ENCODE measurements at regions not wholly inside any gene's neighbourhood (a gene's known extent, or its start where the extent isn't known, plus 50 kb on each side); places are given as distances from the start of the nearest gene placed in this dataset.
"Not testable (repeated sequence)": the region's sequence is repeated elsewhere in the genome, so short reads cannot be mapped to it uniquely, and the experiment has no call there.

DNA sequence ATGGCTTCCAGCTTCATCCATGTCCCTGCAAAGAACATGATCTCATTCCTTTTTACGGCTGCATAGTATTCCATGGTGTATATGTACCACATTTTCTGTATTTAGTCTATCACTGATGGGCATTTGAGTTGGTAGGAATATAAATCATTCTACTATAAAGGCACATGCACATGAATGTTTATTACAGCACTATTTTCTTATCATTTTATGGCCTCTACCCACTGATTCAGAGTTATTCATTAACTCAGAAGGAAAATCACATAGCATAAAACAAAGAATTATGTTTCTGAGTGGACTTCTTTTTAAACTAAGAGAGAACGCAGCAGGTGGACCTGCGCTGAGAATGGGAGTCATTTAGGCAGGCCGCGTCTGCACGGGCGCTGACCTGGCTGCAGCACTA lies 619.6 kb downstream of the FBXO15 start:
- DNase-seq (ENCODE audit: unreplicated experiment): no peak
- ChIA-PET CTCF (no interaction called here), POLR2A (no interaction called here)
- BruUV-seq (replicated peaks): no TSS peak
- Mint-ChIP-seq H3K4me3 (ENCODE audit: unreplicated experiment) (no peak overlapping the region), H3K36me3 (ENCODE audit: insufficient read depth, unreplicated experiment) (no peaks in the 10 kb centered on the region), H3K27ac (ENCODE audit: low read depth, unreplicated experiment) (no peak overlapping the region), H3K27me3 (ENCODE audit: insufficient read depth, unreplicated experiment) (no peaks in the 10 kb centered on the region), H3K4me1 (ENCODE audit: insufficient read depth, unreplicated experiment) (no peaks in the 10 kb centered on the region), H3K9me3 (ENCODE audit: unreplicated experiment) (peaks cover 28% of the 10 kb centered on the region)
- intact Hi-C loops (cut with micrococcal nuclease): no loop called here
- TF ChIP-seq CTCF (IDR thresholded peaks at IDR 0.05; ENCODE audit: unreplicated experiment): no peak

DNA sequence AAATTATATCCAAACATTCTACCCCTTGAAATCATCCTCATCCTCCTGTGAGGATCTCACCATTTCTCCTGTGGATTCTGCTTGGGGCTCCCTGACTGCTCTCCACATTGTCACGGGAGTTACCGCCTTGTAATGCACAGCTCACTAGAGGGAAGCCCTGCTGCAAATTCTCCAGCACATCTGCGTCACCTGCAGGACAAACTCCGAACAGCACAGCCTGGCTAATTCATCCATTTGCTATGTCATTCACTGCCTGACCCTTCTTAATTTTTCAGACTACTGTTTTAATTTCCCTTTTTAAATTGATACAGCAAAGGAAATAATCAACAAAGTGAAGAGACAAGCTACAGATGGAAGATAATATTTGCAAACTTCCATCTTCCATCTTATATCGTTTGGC lies 627.4 kb downstream of the FBXO15 start:
- no peak overlapping the region for H3K27ac Mint-ChIP-seq (ENCODE audit: low read depth, unreplicated experiment)
- H3K4me3 Mint-ChIP-seq (ENCODE audit: unreplicated experiment): no peak overlapping the region
- H3K4me1 Mint-ChIP-seq (ENCODE audit: insufficient read depth, unreplicated experiment): peaks cover 7% of the 10 kb centered on the region
- intact Hi-C loops (cut with micrococcal nuclease): no loop called here
- no peaks in the 10 kb centered on the region for H3K27me3 Mint-ChIP-seq (ENCODE audit: insufficient read depth, unreplicated experiment)
- CTCF ChIA-PET: no interaction called here
- DNase-seq (ENCODE audit: unreplicated experiment): no peak
- TF ChIP-seq CTCF (IDR thresholded peaks at IDR 0.05; ENCODE audit: unreplicated experiment): no peak
- POLR2A ChIA-PET: no interaction called here
- H3K9me3 Mint-ChIP-seq (ENCODE audit: unreplicated experiment): peaks cover 5% of the 10 kb centered on the region
- no TSS peak for BruUV-seq (replicated peaks)
- no peaks in the 10 kb centered on the region for H3K36me3 Mint-ChIP-seq (ENCODE audit: insufficient read depth, unreplicated experiment)

GRCh38 chr18:73516056-73516455 lies 631.6 kb downstream of the FBXO15 start:
- H3K27ac Mint-ChIP-seq (ENCODE audit: low read depth, unreplicated experiment); H3K36me3 Mint-ChIP-seq (ENCODE audit: insufficient read depth, unreplicated experiment); H3K27me3 Mint-ChIP-seq (ENCODE audit: insufficient read depth, unreplicated experiment); H3K4me3 Mint-ChIP-seq (ENCODE audit: unreplicated experiment); DNase-seq (ENCODE audit: unreplicated experiment); BruUV-seq (replicated peaks); CTCF ChIA-PET; H3K4me1 Mint-ChIP-seq (ENCODE audit: insufficient read depth, unreplicated experiment); intact Hi-C loops (cut with micrococcal nuclease); POLR2A ChIA-PET; H3K9me3 Mint-ChIP-seq (ENCODE audit: unreplicated experiment): not testable (repeated sequence)

DNA sequence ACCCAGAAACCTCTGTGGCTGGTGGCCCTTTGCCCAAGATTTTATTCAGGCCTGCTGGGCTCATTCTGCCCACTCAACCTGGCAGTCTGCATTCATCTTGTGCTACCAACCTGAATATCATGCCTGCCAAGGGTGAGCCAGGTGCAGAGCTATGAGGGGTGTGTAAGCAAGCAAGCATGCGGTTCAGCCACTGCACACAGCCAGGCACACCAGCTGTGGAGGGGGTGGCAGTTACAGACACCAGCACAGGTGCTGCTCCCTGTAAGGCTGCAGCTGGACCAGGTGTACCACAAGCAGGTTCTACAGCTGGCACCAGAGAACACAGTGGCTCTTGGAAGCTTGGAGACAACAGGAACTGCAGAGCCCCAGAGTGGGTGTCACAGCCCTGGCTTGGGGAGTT lies 633.2 kb downstream of the FBXO15 start:
- no peaks in the 10 kb centered on the region for H3K27me3 Mint-ChIP-seq (ENCODE audit: insufficient read depth, unreplicated experiment)
- ChIA-PET POLR2A (no interaction called here), CTCF (interaction anchor here (1.2 kb wide), 1 partner anchor 11 kb away, joined by 4 read pairs; no protein-coding TSS in a partner anchor)
- no peak overlapping the region for H3K27ac Mint-ChIP-seq (ENCODE audit: low read depth, unreplicated experiment)
- peaks cover 4% of the 10 kb centered on the region for H3K36me3 Mint-ChIP-seq (ENCODE audit: insufficient read depth, unreplicated experiment)
- intact Hi-C loops (cut with micrococcal nuclease): no loop called here
- BruUV-seq (replicated peaks): no TSS peak
- no peak overlapping the region for H3K4me3 Mint-ChIP-seq (ENCODE audit: unreplicated experiment)
- no peak for DNase-seq (ENCODE audit: unreplicated experiment)
- peaks cover 7% of the 10 kb centered on the region for H3K4me1 Mint-ChIP-seq (ENCODE audit: insufficient read depth, unreplicated experiment)
- H3K9me3 Mint-ChIP-seq (ENCODE audit: unreplicated experiment): no peaks in the 10 kb centered on the region
- no peak for TF ChIP-seq CTCF (IDR thresholded peaks at IDR 0.05; ENCODE audit: unreplicated experiment)

GRCh38 chr18:73511771-73512503 lies 635.7 kb downstream of the FBXO15 start:
- no peaks in the 10 kb centered on the region for H3K9me3 Mint-ChIP-seq (ENCODE audit: unreplicated experiment)
- no peak for DNase-seq (ENCODE audit: unreplicated experiment)
- H3K4me1 Mint-ChIP-seq (ENCODE audit: insufficient read depth, unreplicated experiment): peaks cover 7% of the 10 kb centered on the region
- no peak overlapping the region for H3K27ac Mint-ChIP-seq (ENCODE audit: low read depth, unreplicated experiment)
- CTCF ChIA-PET: no interaction called here
- H3K4me3 Mint-ChIP-seq (ENCODE audit: unreplicated experiment): no peak overlapping the region
- H3K27me3 Mint-ChIP-seq (ENCODE audit: insufficient read depth, unreplicated experiment): no peaks in the 10 kb centered on the region
- intact Hi-C loops (cut with micrococcal nuclease): no loop called here
- no peak for TF ChIP-seq CTCF (IDR thresholded peaks at IDR 0.05; ENCODE audit: unreplicated experiment)
- BruUV-seq (replicated peaks): no TSS peak
- POLR2A ChIA-PET: no interaction called here
- H3K36me3 Mint-ChIP-seq (ENCODE audit: insufficient read depth, unreplicated experiment): peaks cover 4% of the 10 kb centered on the region

Data from MCF 10A (cell line).